ENCODE measurements at regions not wholly inside any gene's neighbourhood (a gene's known extent, or its start where the extent isn't known, plus 50 kb on each side); places are given as distances from the start of the nearest gene placed in this dataset.

GRCh38 chr7:12968836-12969422, 281.5 kb downstream of the ARL4A start:
- Histone ChIP-seq H3K36me3 (ENCODE audit: control insufficient read depth in 1 of 2, insufficient read depth in 2 of 2, low read length in 2 of 2) (no peaks in the 10 kb centered on the region), H3K4me1 (ENCODE audit: control insufficient read depth in 1 of 2, insufficient read depth in 2 of 2, low read length in 2 of 2) (peaks cover 0 to 6% of the 10 kb centered on the region in 2 experiments; a peak in 3 of 4 replicates), H4K20me1 (ENCODE audit: insufficient read depth) (no peaks in the 10 kb centered on the region), H3K79me2 (ENCODE audit: insufficient read depth, low read length) (no peaks in the 10 kb centered on the region), H3K27ac (ENCODE audit: low read depth, low read length) (no peak overlapping the region), H3K4me3 (replicated peaks in 1 of 2; ENCODE audit: low read depth in 1 of 2, low read length in 2 of 2) (no peak overlapping the region), H3K9me3 (ENCODE audit: control insufficient read depth in 1 of 2, insufficient read depth in 1 of 2, low read depth in 1 of 2, low read length in 2 of 2) (no peaks in the 10 kb centered on the region), H2AFZ (ENCODE audit: low read depth, low read length, poor library complexity, severe bottlenecking) (no peak overlapping the region), H3K27me3 (ENCODE audit: insufficient read depth, low read length) (no peaks in the 10 kb centered on the region), H3K9me2 (ENCODE audit: insufficient read depth) (no peaks in the 10 kb centered on the region), H3K4me2 (ENCODE audit: low read length) (no peak overlapping the region), H3K9ac (ENCODE audit: low read length) (no peak overlapping the region)
- no peak for ATAC-seq
- ChIA-PET CTCF (no interaction called here), RAD21 (ENCODE audit: low non-redundant PET in 1 of 2, low total read pairs in 2 of 2, uncharacterized antibody in 2 of 2, unreplicated experiment in 2 of 2) (no interaction called here), POLR2A (no interaction called here)
- no peak for DNase-seq (ENCODE audit: low read depth, low spot score)
- BruUV-seq (replicated peaks) = no TSS peak
- intact Hi-C loops (cut with micrococcal nuclease) = no loop called here
- TF ChIP-seq YY1 (IDR thresholded peaks at IDR 0.05; ENCODE audit: extremely low read depth, insufficient replicate concordance, low read depth, low read length) (no peak), REST (IDR thresholded peaks at IDR 0.05; ENCODE audit: low read depth) (no peak), CEBPB (IDR thresholded peaks at IDR 0.05; ENCODE audit: low read depth) (no peak), CTCF (IDR thresholded peaks at IDR 0.05 in 2 of 3, conservative IDR thresholded peaks at IDR 0.05 in 1 of 3; ENCODE audit: borderline replicate concordance in 1 of 3, insufficient read depth in 1 of 3, low read depth in 2 of 3, low read length in 2 of 3) (no peak), ZNF274 (IDR thresholded peaks at IDR 0.05; ENCODE audit: low read depth, low read length) (no peak), EZH2 (IDR thresholded peaks at IDR 0.05) (no peak)

Data from HCT116 (cell line).